Heart left ventricle (tissue), 16 donors: ENCODE measurements at regions not wholly inside any gene's neighbourhood (a gene's known extent, or its start where the extent isn't known, plus 50 kb on each side); places are given as distances from the start of the nearest gene placed in this dataset.

Experiments used
- ATAC-seq, 4 donors: fragments of 200-7000 bp; cut with Tn5 transposase; one replicate each; pipeline ENCODE4 v1.9.1; 2020 to 2022; ENCODE audit warnings: moderate library complexity in 4 of 4, mild to moderate bottlenecking in 3 of 4, moderate number of reproducible peaks in 1 of 4
- DNase-seq, 5 donors: peaks; one replicate each; pipeline ENCODE4 v3.0.0-alpha.2; 2020
- H3K27ac ChIP-seq, 12 donors: fragments of 200-600 bp; sonication (generic) in 4 of 12; one replicate each; pipeline versions ENCODE4 v1.5.0 to v1.8.0; 2016 to 2022; ENCODE audit warnings: mild to moderate bottlenecking in 2 of 12
- H3K27me3 ChIP-seq, 9 donors: fragments of 200-600 bp; sonication (generic) in 2 of 9; one replicate each; pipeline versions ENCODE4 v1.5.1 to v1.8.0; 2016 to 2022; ENCODE audit warnings: mild to moderate bottlenecking in 3 of 9
- H3K36me3 ChIP-seq, 9 donors: fragments of 200-600 bp; sonication (generic) in 2 of 9; one replicate each; pipeline versions ENCODE4 v1.5.0 to v1.8.0; 2018 to 2022; ENCODE audit warnings: mild to moderate bottlenecking in 2 of 9
- H3K4me1 ChIP-seq, 12 donors: fragments of 200-600 bp; sonication (generic) in 4 of 12; one replicate each; pipeline versions ENCODE4 v1.5.0 to v1.8.0; 2016 to 2022; ENCODE audit warnings: mild to moderate bottlenecking in 3 of 12
- H3K4me3 ChIP-seq, 12 donors: fragments of 200-600 bp; sonication (generic) in 4 of 12; one replicate each; pipeline versions ENCODE4 v1.5.0 to v1.8.0; 2017 to 2022; ENCODE audit warnings: mild to moderate bottlenecking in 9 of 12, moderate library complexity in 4 of 12
- H3K9me3 ChIP-seq, 12 donors: fragments of 200-600 bp; sonication (generic) in 4 of 12; one replicate each; pipeline versions ENCODE4 v1.5.0 to v1.8.0; 2016 to 2022; ENCODE audit warnings: mild to moderate bottlenecking in 1 of 12
- POLR2A ChIP-seq, 2 donors: fragments of 450-650 bp; IDR thresholded peaks; one replicate each; pipeline ENCODE4 v1.6.1; 2017; ENCODE audit warnings: antibody characterized with exemption in 2 of 2, mild to moderate bottlenecking in 2 of 2, moderate library complexity in 2 of 2
- WGBS, 4 donors: extraction: QIAGEN DNeasy Blood & Tissue Kit in 2 of 4; methylation state at CpG; one replicate each; pipeline versions ENCODE4 v1.1.5 to v1.1.7; 2013 to 2018; 5-methylcytosine and 5-hydroxymethylcytosine counted together
- intact Hi-C, 10 donors: fragments of 100-400 bp; cut with DNase I; formaldehyde crosslinking; loops; one replicate each; pipeline versions ENCODE4 v1.11.1 to v1.14.2; 2022
- TF ChIP-seq, protein P1 (sequence below), 12 donors: fragments of 200-600 bp; sonication (generic) in 4 of 12; IDR thresholded peaks; one replicate each; pipeline versions ENCODE4 v1.5.0 to v1.8.0; 2018 to 2022; ENCODE audit warnings: antibody characterized with exemption in 12 of 12, mild to moderate bottlenecking in 5 of 12
- donor health status: ischemic (EF 13 %, LVEDD 7.1; RV severe dilation, severe dysfunction).
- donor health status: healthy with polysubstance abuse.
- donor health status: DM: no; HTN: yes; CAD: no.
- donor health status: DM: no; HTN: no; CAD: no.
- donor health status: ischemic (EF 25% LVEDD 6.9; RV normal size, moderate dysfunction).
- donor health status: ischemic (EF 25% LVEDD 5.7; RV mildly dilated, moderate dysfunction).
- donor health status: healthy.
- donor health status: DM: yes; HTN: yes; CAD: no.
- donor health status: ischemic (EF 35%, LVEDD 5.7; RV mildly dilated, moderate dysfunction).
- donor health status: nonischemic (EF 11% LVEDD 7.7; RV severe dilation, severe dysfunction).
- donor health status: DM: yes; HTN: yes; CAD: no.
- donor health status: PGD.
- donor health status: ischemic (EF 29% LVEDD 5.4; RV normal size, mild dysfunction).
- donor health status: nonischemic (EF 23%, LVEDD 6.1; RV moderate dilation, normal function).

DNA sequence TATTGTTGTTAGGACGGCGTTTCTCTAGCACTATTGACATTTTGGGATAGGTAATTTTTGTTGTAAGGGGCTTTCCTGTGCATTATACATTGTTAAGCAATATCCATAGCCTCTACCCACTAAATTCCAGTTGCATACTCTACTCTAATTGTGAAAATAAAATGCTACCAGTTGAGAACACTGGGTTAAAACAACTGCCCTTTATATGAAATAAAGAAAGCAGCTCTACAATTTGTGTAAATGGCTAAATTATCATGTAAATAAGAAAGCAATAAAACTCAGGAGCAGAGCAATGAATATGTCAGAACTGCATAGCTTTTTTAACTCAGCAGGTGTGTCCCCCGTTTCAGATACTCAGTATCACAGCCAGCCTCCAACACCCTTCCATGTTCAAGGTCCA lies 812.7 kb upstream of the NRXN1 start:
- intact Hi-C loops = no loop called here
- Histone ChIP-seq H3K9me3 (peaks cover 0 to 19% (median 2%) of the 10 kb centered on the region in 12 donors), H3K36me3 (no peaks in the 10 kb centered on the region), H3K27ac (no peak overlapping the region), H3K4me3 (no peak overlapping the region), H3K27me3 (no peaks in the 10 kb centered on the region), H3K4me1 (no peaks in the 10 kb centered on the region)
- no peak for ATAC-seq
- DNase-seq = no peak
- no peak for TF ChIP-seq POLR2A (IDR thresholded peaks at IDR 0.05)
- TF ChIP-seq, protein P1, sequence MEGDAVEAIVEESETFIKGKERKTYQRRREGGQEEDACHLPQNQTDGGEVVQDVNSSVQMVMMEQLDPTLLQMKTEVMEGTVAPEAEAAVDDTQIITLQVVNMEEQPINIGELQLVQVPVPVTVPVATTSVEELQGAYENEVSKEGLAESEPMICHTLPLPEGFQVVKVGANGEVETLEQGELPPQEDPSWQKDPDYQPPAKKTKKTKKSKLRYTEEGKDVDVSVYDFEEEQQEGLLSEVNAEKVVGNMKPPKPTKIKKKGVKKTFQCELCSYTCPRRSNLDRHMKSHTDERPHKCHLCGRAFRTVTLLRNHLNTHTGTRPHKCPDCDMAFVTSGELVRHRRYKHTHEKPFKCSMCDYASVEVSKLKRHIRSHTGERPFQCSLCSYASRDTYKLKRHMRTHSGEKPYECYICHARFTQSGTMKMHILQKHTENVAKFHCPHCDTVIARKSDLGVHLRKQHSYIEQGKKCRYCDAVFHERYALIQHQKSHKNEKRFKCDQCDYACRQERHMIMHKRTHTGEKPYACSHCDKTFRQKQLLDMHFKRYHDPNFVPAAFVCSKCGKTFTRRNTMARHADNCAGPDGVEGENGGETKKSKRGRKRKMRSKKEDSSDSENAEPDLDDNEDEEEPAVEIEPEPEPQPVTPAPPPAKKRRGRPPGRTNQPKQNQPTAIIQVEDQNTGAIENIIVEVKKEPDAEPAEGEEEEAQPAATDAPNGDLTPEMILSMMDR (IDR thresholded peaks at IDR 0.05) = no peak
- WGBS, 4 donors = 67 to 74% (median 73%) methylated on average over 3 of the region's 3 CpGs

DNA sequence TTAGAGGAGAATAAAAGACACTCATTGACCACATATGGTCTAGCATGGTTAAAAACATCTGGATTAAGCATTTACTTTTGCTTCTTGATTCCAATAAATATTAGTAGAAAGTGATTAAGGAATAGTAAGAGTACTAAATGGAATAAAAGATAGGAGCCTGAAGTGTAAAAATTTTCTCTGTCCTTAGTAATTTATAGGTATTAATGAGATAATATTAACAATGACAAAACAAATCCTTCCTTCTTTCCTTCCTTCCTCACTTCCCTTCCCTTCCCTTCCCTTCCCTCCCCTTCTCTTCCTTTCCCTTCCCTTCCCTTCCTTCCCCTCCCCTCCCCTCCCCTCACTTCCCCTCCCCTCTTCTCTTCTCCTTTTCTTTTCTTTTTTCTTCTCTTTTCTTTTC lies 797.5 kb upstream of the NRXN1 start:
- Histone ChIP-seq H3K36me3 (no peaks in the 10 kb centered on the region), H3K4me1 (no peaks in the 10 kb centered on the region), H3K27ac (no peak overlapping the region), H3K4me3 (no peak overlapping the region), H3K27me3 (no peaks in the 10 kb centered on the region), H3K9me3 (no peaks in the 10 kb centered on the region)
- no peak for DNase-seq
- TF ChIP-seq, protein P1 (IDR thresholded peaks at IDR 0.05) = no peak
- TF ChIP-seq POLR2A (IDR thresholded peaks at IDR 0.05) = no peak
- ATAC-seq = no peak
- intact Hi-C loops = no loop called here

DNA sequence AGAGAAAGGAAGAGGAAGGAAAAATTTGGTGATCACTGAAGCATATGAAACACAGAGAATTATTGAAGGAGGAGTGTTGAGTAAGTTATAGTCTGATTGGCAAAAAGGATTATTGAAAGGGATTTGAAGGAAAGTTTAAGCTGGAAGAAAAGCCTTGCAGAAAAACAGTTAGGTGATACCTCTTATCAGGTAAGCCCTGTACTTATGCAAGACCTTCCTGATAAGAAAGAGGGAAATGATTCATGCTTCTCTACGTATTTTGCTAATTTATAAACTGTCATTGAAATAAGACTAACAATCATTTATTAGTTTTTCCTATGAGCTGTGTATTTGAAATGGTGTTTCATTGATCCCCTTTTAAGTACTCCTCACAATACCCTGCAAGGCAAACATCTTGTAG lies 793.9 kb upstream of the NRXN1 start:
- no peaks in the 10 kb centered on the region for H3K4me1 ChIP-seq
- ATAC-seq = no peak
- H3K9me3 ChIP-seq = no peaks in the 10 kb centered on the region
- no peak for DNase-seq
- H3K27me3 ChIP-seq = no peaks in the 10 kb centered on the region
- no peak overlapping the region for H3K4me3 ChIP-seq
- no peaks in the 10 kb centered on the region for H3K36me3 ChIP-seq
- no peak for TF ChIP-seq POLR2A (IDR thresholded peaks at IDR 0.05)
- intact Hi-C loops = no loop called here
- no peak overlapping the region for H3K27ac ChIP-seq
- 45 to 55% (median 50%) methylated on average over 1 of the region's 1 CpG for WGBS, 4 donors

DNA sequence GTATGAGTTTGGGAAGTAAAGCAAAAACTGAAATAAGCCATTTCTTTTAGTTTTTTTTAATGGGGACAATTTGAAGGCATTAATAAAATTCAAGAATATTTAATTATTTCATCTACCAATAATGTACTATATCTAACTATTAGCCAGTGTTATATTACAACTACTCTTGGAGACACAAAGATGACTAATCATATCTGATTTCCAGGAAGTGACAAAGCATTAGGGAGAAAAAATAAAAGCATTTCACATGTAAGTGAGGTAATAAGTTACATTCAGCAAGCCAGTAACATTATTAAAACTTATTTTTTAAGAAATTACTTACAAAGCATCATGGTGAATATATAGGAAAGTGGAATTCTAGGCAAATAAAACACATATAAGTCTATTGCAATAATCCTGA lies 781.3 kb upstream of the NRXN1 start:
- no peaks in the 10 kb centered on the region for H3K4me1 ChIP-seq
- no peak overlapping the region for H3K27ac ChIP-seq
- TF ChIP-seq, protein P1 (IDR thresholded peaks at IDR 0.05) = no peak
- TF ChIP-seq POLR2A (IDR thresholded peaks at IDR 0.05) = no peak
- no peaks in the 10 kb centered on the region for H3K36me3 ChIP-seq
- H3K27me3 ChIP-seq = no peaks in the 10 kb centered on the region
- no peaks in the 10 kb centered on the region for H3K9me3 ChIP-seq
- DNase-seq (no peak), ATAC-seq (no peak)
- intact Hi-C loops = no loop called here
- no peak overlapping the region for H3K4me3 ChIP-seq

DNA sequence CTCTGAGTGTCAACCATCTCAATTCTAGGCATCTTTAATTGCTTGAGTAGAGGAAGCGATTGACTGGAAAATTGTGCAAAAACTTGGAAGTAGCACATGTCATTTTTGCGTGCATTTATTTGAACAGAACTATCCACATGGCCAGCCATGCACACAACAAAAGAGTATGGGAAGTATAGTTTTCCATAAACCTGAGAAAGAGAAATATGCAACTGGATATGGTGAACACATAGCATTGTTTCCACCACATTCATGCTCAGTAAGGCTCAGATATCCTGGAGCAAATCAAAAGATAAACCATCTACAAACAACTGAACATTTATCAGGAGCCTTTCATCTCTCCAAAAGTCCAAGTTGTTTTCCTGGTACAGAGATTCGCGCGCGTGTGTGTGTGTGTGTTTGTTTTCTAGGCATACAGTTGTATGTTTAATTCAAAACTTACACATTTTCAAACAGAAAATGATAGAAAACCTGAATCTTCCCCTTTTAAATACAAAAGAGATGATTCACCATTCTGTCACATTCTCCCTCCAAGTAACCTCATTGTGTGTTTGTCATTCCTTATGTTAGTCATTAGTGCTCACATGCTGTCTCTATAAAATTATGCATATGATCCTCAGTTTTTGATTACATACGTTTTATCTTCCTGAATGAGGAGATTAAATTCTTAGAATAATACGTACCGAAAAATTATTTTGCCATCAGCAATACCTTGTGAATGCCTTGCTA lies 780.4 kb upstream of the NRXN1 start:
- DNase-seq = no peak
- Histone ChIP-seq H3K27ac (no peak overlapping the region), H3K27me3 (no peaks in the 10 kb centered on the region), H3K4me1 (no peaks in the 10 kb centered on the region), H3K9me3 (no peaks in the 10 kb centered on the region), H3K4me3 (no peak overlapping the region), H3K36me3 (no peaks in the 10 kb centered on the region)
- WGBS, 4 donors = 66 to 72% (median 70%) methylated on average over 9 of the region's 9 CpGs
- ATAC-seq = no peak
- intact Hi-C loops = no loop called here
- TF ChIP-seq POLR2A (IDR thresholded peaks at IDR 0.05) = no peak
- TF ChIP-seq, protein P1 (IDR thresholded peaks at IDR 0.05) = no peak
